Esophagus muscularis mucosa (tissue), 3 donors: ENCODE measurements at regions not wholly inside any gene's neighbourhood (a gene's known extent, or its start where the extent isn't known, plus 50 kb on each side); places are given as distances from the start of the nearest gene placed in this dataset.

Experiments
- CTCF ChIP-seq, 3 experiments: fragments of 200-600 bp in 2 of 3; fragments of 450-650 bp in 1 of 3; sonication (generic) in 2 of 3; IDR thresholded peaks; one replicate each; pipeline ENCODE4 v1.5.1; 2017 to 2019; ENCODE audit warnings: antibody characterized with exemption in 3 of 3, mild to moderate bottlenecking in 2 of 3, moderate library complexity in 1 of 3
- EP300 ChIP-seq: sonication (generic); formaldehyde crosslinking; IDR thresholded peaks from one replicate; pipeline ENCODE4 v1.6.1; 2017; ENCODE audit warnings: antibody characterized with exemption

GRCh38 chr20:24813936-24814335 is 135.1 kb upstream of the CST7 start:
- TF ChIP-seq CTCF (IDR thresholded peaks at IDR 0.05) (no peak), EP300 (no peak)
